MM.1S (cell line): ENCODE measurements at regions not wholly inside any gene's neighbourhood (a gene's known extent, or its start where the extent isn't known, plus 50 kb on each side); places are given as distances from the start of the nearest gene placed in this dataset.

ENCODE experiments used
- DNase-seq: peaks from one replicate; pipeline ENCODE4 v3.0.0-alpha.2; 2015
- H2AFZ ChIP-seq: fragments of 300-600 bp; sonication (generic); 2 replicates; pipeline ENCODE4 v1.6.0; 2016; ENCODE audit warnings: antibody characterized with exemption, low read length
- H3F3A ChIP-seq: fragments of 300-600 bp; sonication (generic); 2 replicates; pipeline ENCODE4 v1.6.1; 2016; ENCODE audit warnings: mild to moderate bottlenecking, antibody characterized with exemption, low read length, moderate library complexity, mixed read lengths; ENCODE audit not compliant: insufficient read depth
- H3K27ac ChIP-seq: fragments of 300-600 bp; sonication (generic); 2 replicates; pipeline ENCODE4 v1.5.1; 2016; ENCODE audit warnings: mild to moderate bottlenecking, low read length
- H3K27me3 ChIP-seq: fragments of 300-600 bp; sonication (generic); replicated peaks from 2 replicates; pipeline ENCODE4 v1.6.0; 2016; ENCODE audit warnings: low read length; ENCODE audit not compliant: insufficient read depth
- H3K36me3 ChIP-seq: fragments of 300-600 bp; sonication (generic); replicated peaks from 2 replicates; pipeline ENCODE4 v1.6.1; 2016; ENCODE audit warnings: mild to moderate bottlenecking, low read length, mixed read lengths; ENCODE audit not compliant: insufficient read depth
- H3K4me1 ChIP-seq: fragments of 300-600 bp; sonication (generic); 2 replicates; pipeline ENCODE4 v1.6.1; 2016; ENCODE audit warnings: low read length, mixed read lengths
- H3K4me2 ChIP-seq: fragments of 300-600 bp; sonication (generic); 2 replicates; pipeline ENCODE4 v1.6.0; 2016; ENCODE audit warnings: low read depth, low read length
- H3K4me3 ChIP-seq: fragments of 300-600 bp; sonication (generic); 2 replicates; pipeline ENCODE4 v1.5.1; 2016; ENCODE audit warnings: low read length, mixed read lengths
- H3K79me2 ChIP-seq: fragments of 300-600 bp; sonication (generic); 2 replicates; pipeline ENCODE4 v1.6.1; 2016; ENCODE audit warnings: mixed run types, low read length, mixed read lengths
- H3K9ac ChIP-seq: fragments of 300-600 bp; sonication (generic); 2 replicates; pipeline ENCODE4 v1.6.1; 2016; ENCODE audit warnings: low read length, mixed read lengths
- H3K9me2 ChIP-seq: fragments of 300-600 bp; sonication (generic); replicated peaks from 2 replicates; pipeline ENCODE4 v1.6.1; 2016; ENCODE audit warnings: mild to moderate bottlenecking, low read length, mixed read lengths; ENCODE audit not compliant: insufficient read depth
- H3K9me3 ChIP-seq: fragments of 300-600 bp; sonication (generic); replicated peaks from 2 replicates; pipeline ENCODE4 v1.6.1; 2016; ENCODE audit warnings: mild to moderate bottlenecking, low read length, mixed read lengths; ENCODE audit not compliant: insufficient read depth
- H4K20me1 ChIP-seq: fragments of 300-600 bp; sonication (generic); 2 replicates; pipeline ENCODE4 v1.6.1; 2016; ENCODE audit warnings: mild to moderate bottlenecking, low read length, moderate library complexity, mixed read lengths; ENCODE audit not compliant: insufficient read depth
- EZH2 ChIP-seq: fragments of 300-600 bp; sonication (generic); optimal IDR thresholded peaks from 2 replicates; pipeline ENCODE3; 2017; ENCODE audit warnings: low read depth, mild to moderate bottlenecking, antibody characterized with exemption, low read length, mixed read lengths
- EZH2phosphoT487 ChIP-seq: fragments of 300-600 bp; sonication (generic); IDR thresholded peaks from 2 replicates; pipeline ENCODE4 v1.6.1; 2018; ENCODE audit warnings: antibody characterized with exemption, low read length
- TF ChIP-seq, protein P1 (sequence below): fragments of 300-600 bp; sonication (generic); IDR thresholded peaks from 2 replicates; pipeline ENCODE4 v1.5.1; 2016; ENCODE audit warnings: antibody characterized with exemption, low read length, mixed read lengths

DNA sequence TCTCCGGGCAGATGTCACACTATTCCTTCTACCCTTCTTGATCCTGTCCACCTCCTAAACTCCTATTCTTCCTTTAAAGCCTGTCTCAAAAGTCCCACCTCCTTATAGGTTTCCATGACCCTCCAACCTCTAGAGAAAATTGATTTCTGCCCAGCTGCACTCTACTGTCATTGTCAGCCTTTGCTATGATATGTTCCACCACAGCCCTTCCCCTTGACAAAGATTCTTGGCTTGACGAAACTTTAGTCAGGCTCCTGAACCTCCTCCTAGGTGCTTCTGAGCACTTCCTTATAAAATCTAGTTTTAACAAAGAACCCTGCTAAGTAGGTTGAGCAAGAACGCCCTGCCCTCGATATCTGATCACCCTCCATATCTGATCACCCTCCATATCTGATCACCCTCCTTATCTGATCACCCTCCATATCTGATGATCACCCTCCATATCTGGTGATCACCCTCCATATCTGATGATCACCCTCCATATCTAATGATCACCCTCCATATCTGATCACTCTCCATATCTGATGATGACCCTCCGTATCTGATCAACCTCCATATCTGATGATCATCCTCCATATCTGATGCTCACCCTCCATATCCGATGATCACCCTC is 103.2 kb downstream of the RIN2 start:
- Histone ChIP-seq H3K79me2 (no peaks in the 10 kb centered on the region), H3K27me3 (no peaks in the 10 kb centered on the region), H3K9ac (no peak overlapping the region), H4K20me1 (no peaks in the 10 kb centered on the region), H3K4me1 (no peaks in the 10 kb centered on the region), H3K36me3 (no peaks in the 10 kb centered on the region), H3K27ac (no peak overlapping the region), H2AFZ (no peak overlapping the region), H3K9me2 (no peaks in the 10 kb centered on the region), H3K4me3 (no peak overlapping the region), H3K9me3 (no peaks in the 10 kb centered on the region), H3F3A (no peaks in the 10 kb centered on the region), H3K4me2 (no peak overlapping the region)
- TF ChIP-seq, protein P1, sequence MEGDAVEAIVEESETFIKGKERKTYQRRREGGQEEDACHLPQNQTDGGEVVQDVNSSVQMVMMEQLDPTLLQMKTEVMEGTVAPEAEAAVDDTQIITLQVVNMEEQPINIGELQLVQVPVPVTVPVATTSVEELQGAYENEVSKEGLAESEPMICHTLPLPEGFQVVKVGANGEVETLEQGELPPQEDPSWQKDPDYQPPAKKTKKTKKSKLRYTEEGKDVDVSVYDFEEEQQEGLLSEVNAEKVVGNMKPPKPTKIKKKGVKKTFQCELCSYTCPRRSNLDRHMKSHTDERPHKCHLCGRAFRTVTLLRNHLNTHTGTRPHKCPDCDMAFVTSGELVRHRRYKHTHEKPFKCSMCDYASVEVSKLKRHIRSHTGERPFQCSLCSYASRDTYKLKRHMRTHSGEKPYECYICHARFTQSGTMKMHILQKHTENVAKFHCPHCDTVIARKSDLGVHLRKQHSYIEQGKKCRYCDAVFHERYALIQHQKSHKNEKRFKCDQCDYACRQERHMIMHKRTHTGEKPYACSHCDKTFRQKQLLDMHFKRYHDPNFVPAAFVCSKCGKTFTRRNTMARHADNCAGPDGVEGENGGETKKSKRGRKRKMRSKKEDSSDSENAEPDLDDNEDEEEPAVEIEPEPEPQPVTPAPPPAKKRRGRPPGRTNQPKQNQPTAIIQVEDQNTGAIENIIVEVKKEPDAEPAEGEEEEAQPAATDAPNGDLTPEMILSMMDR: no peak
- TF ChIP-seq EZH2phosphoT487 (no peak), EZH2 (no peak)
- no peak for DNase-seq

DNA sequence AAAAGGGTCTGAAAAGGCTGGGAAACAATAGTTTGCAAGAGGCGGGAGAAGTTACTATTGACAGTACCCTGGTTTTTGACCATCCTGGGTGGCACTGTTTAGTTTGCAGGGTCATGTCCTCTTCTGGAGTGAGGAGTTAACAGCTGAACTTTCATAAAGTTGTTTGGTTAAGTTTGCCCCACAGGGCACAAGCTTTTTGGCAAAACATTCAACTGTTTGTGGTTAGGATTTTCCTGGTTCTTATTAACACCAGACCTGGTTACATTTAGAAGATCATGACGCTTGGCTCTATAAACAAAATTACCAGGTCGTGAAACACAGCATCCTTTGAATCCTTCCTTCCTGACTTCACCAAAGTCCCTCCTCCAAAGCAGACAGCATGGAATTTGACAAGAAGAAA is 106.1 kb downstream of the RIN2 start:
- H3F3A ChIP-seq: no peaks in the 10 kb centered on the region
- no peaks in the 10 kb centered on the region for H4K20me1 ChIP-seq
- H3K4me3 ChIP-seq: no peak overlapping the region
- no peaks in the 10 kb centered on the region for H3K9me3 ChIP-seq
- H3K79me2 ChIP-seq: no peaks in the 10 kb centered on the region
- DNase-seq: no peak
- H3K9me2 ChIP-seq: no peaks in the 10 kb centered on the region
- H3K4me1 ChIP-seq: no peaks in the 10 kb centered on the region
- H3K4me2 ChIP-seq: no peak overlapping the region
- H3K27me3 ChIP-seq: no peaks in the 10 kb centered on the region
- H3K36me3 ChIP-seq: no peaks in the 10 kb centered on the region
- TF ChIP-seq EZH2 (no peak), EZH2phosphoT487 (no peak)
- TF ChIP-seq, protein P1: no peak
- H3K9ac ChIP-seq: no peak overlapping the region
- H3K27ac ChIP-seq: no peak overlapping the region
- H2AFZ ChIP-seq: no peak overlapping the region

DNA sequence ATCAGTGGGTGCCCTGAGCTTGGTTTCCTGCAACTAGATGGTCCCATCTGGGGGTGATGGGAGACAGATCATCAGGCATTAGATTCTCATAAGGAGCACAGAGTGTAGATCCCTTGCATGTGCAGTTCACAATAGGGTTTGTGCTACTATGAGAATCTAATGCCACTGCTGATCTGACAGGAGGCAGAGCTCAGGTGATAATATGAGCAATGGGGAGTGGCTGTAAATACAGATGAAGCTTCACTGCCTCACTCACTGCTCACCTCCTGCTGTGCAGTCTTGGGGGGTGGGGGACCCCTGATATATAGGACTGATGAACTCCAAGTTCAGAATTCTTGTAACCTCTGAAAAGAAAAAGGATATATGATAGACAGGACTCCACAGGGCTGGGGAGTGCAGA is 108.0 kb downstream of the RIN2 start:
- H3K4me2 ChIP-seq: no peak overlapping the region

More for the DNA sequence above, 108.0 kb downstream of the RIN2 start:
- H3F3A ChIP-seq: no peaks in the 10 kb centered on the region
- H3K4me1 ChIP-seq: no peaks in the 10 kb centered on the region
- no peak overlapping the region for H2AFZ ChIP-seq
- no peak overlapping the region for H3K4me3 ChIP-seq
- H3K27ac ChIP-seq: no peak overlapping the region
- no peak for DNase-seq
- TF ChIP-seq, protein P1: no peak
- TF ChIP-seq EZH2phosphoT487 (no peak), EZH2 (no peak)
- H3K79me2 ChIP-seq: no peaks in the 10 kb centered on the region
- H3K27me3 ChIP-seq: no peaks in the 10 kb centered on the region
- H3K36me3 ChIP-seq: no peaks in the 10 kb centered on the region
- no peaks in the 10 kb centered on the region for H3K9me3 ChIP-seq
- no peaks in the 10 kb centered on the region for H4K20me1 ChIP-seq
- no peak overlapping the region for H3K9ac ChIP-seq
- no peaks in the 10 kb centered on the region for H3K9me2 ChIP-seq
